A673 (cell line): ENCODE measurements at regions not wholly inside any gene's neighbourhood (a gene's known extent, or its start where the extent isn't known, plus 50 kb on each side); places are given as distances from the start of the nearest gene placed in this dataset.

Experiments used
- BruUV-seq: library from RNA; stranded (reverse); fragments of 400-500 nt; replicated peaks from 2 replicates; lab custom pipeline; 2021; lab: Mats Ljungman, UMichigan
- CTCF ChIA-PET: fragments of 300-600 bp; sonication (Branson Sonifier 250); formaldehyde crosslinking; loops from one replicate; lab custom pipeline; 2022; ENCODE audit warnings: antibody characterized with exemption; lab: Charles Lee
- POLR2A ChIA-PET: fragments of 300-600 bp; sonication (Branson Sonifier 250); formaldehyde crosslinking; loops from one replicate; lab custom pipeline; 2022; ENCODE audit warnings: antibody characterized with exemption; ENCODE audit not compliant: low non-redundant PET; lab: Charles Lee
- DNase-seq: peaks from one replicate; pipeline ENCODE4 v3.0.0-alpha.2; 2015; ENCODE audit warnings: low spot score
- H3K27ac ChIP-seq: fragments of 200-600 bp; sonication (generic); 2 replicates; pipeline ENCODE4 v1.5.1; 2016; ENCODE audit warnings: mixed run types, low read depth, mild to moderate bottlenecking, mixed read lengths, antibody characterized with exemption, low read length; ENCODE audit not compliant: poor library complexity, severe bottlenecking
- H3K27me3 ChIP-seq: fragments of 200-600 bp; sonication (generic); replicated peaks from 2 replicates; pipeline ENCODE4 v1.6.1; 2017; ENCODE audit warnings: mixed run types, low read depth, mild to moderate bottlenecking, mixed read lengths, antibody characterized with exemption, low read length; ENCODE audit not compliant: insufficient read depth, poor library complexity
- H3K36me3 ChIP-seq: fragments of 200-600 bp; sonication (generic); 2 replicates; pipeline ENCODE4 v1.6.1; 2016; ENCODE audit warnings: mixed run types, mild to moderate bottlenecking, mixed read lengths, antibody characterized with exemption, low read length; ENCODE audit not compliant: insufficient read depth, poor library complexity, severe bottlenecking
- H3K4me1 ChIP-seq: fragments of 200-600 bp; sonication (generic); 2 replicates; pipeline ENCODE4 v1.6.1; 2017; ENCODE audit warnings: mixed run types, mild to moderate bottlenecking, mixed read lengths, antibody characterized with exemption, low read length; ENCODE audit not compliant: insufficient read depth, poor library complexity, severe bottlenecking
- H3K4me3 ChIP-seq: fragments of 200-600 bp; sonication (generic); 2 replicates; pipeline ENCODE4 v1.5.1; 2016; ENCODE audit warnings: low read depth, mixed run types, mild to moderate bottlenecking, mixed read lengths, low read length; ENCODE audit not compliant: poor library complexity, severe bottlenecking
- H3K9me3 ChIP-seq: fragments of 200-600 bp; sonication (generic); 2 replicates; pipeline ENCODE4 v1.6.1; 2016; ENCODE audit warnings: mixed run types, low read depth, mild to moderate bottlenecking, mixed read lengths, antibody characterized with exemption, low read length; ENCODE audit not compliant: poor library complexity, severe bottlenecking
- EZH2 ChIP-seq: fragments of 200-600 bp; sonication (generic); IDR thresholded peaks from 2 replicates; pipeline ENCODE4 v1.6.1; 2017; ENCODE audit warnings: borderline replicate concordance, low read depth, mild to moderate bottlenecking, mixed read lengths, antibody characterized with exemption, low read length; ENCODE audit not compliant: poor library complexity, severe bottlenecking
- intact Hi-C: fragments of 100-400 bp; cut with micrococcal nuclease; formaldehyde crosslinking; loops from one replicate; pipeline ENCODE4 v1.10.0; 2022; ENCODE audit not compliant: unreplicated experiment
- TF ChIP-seq, protein P1 (sequence below): fragments of 300-800, 200-600 bp; sonication (generic); conservative IDR thresholded peaks from 2 replicates; pipeline ENCODE4 v1.5.1; 2017; ENCODE audit warnings: low read depth, mild to moderate bottlenecking, antibody characterized with exemption, low read length, moderate library complexity, mixed read lengths

DNA sequence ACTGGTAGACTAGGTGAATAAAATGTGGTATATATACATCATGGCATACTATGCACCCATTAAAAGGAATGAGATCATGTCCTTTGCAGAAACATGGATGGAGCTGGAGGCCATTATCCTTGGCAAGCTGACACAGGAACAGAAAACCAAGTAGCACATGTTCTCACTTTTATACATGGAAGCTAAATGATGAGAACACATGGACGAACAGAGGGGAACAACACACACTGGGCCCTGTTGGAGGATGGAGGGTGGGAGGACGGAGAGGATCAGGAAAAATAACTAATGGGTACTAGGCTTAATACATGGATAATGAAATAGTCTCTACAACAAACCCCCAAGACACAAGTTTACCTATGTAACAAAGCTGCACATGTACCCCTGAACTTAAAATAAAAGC is 780.0 kb downstream of the DACH1 start:
- no peak for DNase-seq
- Histone ChIP-seq H3K27ac (no peak overlapping the region), H3K4me3 (no peak overlapping the region), H3K27me3 (no peaks in the 10 kb centered on the region), H3K4me1 (no peaks in the 10 kb centered on the region), H3K36me3 (no peaks in the 10 kb centered on the region), H3K9me3 (no peaks in the 10 kb centered on the region)
- intact Hi-C loops: no loop called here
- ChIA-PET CTCF (no interaction called here), POLR2A (no interaction called here)
- TF ChIP-seq, protein P1, sequence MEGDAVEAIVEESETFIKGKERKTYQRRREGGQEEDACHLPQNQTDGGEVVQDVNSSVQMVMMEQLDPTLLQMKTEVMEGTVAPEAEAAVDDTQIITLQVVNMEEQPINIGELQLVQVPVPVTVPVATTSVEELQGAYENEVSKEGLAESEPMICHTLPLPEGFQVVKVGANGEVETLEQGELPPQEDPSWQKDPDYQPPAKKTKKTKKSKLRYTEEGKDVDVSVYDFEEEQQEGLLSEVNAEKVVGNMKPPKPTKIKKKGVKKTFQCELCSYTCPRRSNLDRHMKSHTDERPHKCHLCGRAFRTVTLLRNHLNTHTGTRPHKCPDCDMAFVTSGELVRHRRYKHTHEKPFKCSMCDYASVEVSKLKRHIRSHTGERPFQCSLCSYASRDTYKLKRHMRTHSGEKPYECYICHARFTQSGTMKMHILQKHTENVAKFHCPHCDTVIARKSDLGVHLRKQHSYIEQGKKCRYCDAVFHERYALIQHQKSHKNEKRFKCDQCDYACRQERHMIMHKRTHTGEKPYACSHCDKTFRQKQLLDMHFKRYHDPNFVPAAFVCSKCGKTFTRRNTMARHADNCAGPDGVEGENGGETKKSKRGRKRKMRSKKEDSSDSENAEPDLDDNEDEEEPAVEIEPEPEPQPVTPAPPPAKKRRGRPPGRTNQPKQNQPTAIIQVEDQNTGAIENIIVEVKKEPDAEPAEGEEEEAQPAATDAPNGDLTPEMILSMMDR: no peak
- TF ChIP-seq EZH2: no peak
- no TSS peak for BruUV-seq

- Histone ChIP-seq H3K4me1 (no peaks in the 10 kb centered on the region), H3K36me3 (no peaks in the 10 kb centered on the region), H3K27me3 (no peaks in the 10 kb centered on the region), H3K27ac (no peak overlapping the region), H3K9me3 (no peaks in the 10 kb centered on the region), H3K4me3 (no peak overlapping the region)
- intact Hi-C loops: no loop called here
- CTCF ChIA-PET: no interaction called here
- POLR2A ChIA-PET: interaction anchor here (0.7 kb wide), 1 partner anchor 15 kb away, joined by 3 read pairs; no protein-coding TSS in a partner anchor
- TF ChIP-seq, protein P1: no peak
- TF ChIP-seq EZH2: no peak
- no TSS peak for BruUV-seq
- no peak for DNase-seq
Measured at GRCh38 chr13:71082631-71083030, 784.4 kb downstream of the DACH1 start.

GRCh38 chr13:71079638-71080037 is 787.4 kb downstream of the DACH1 start:
- Histone ChIP-seq H3K36me3 (no peaks in the 10 kb centered on the region), H3K27me3 (no peaks in the 10 kb centered on the region), H3K4me3 (no peak overlapping the region), H3K4me1 (no peaks in the 10 kb centered on the region), H3K9me3 (no peaks in the 10 kb centered on the region), H3K27ac (no peak overlapping the region)
- CTCF ChIA-PET: no interaction called here
- no TSS peak for BruUV-seq
- DNase-seq: no peak
- TF ChIP-seq, protein P1: no peak
- no peak for TF ChIP-seq EZH2
- POLR2A ChIA-PET: no interaction called here
- intact Hi-C loops: no loop called here
